HG03457 (cell line): ENCODE measurements at regions not wholly inside any gene's neighbourhood (a gene's known extent, or its start where the extent isn't known, plus 50 kb on each side); places are given as distances from the start of the nearest gene placed in this dataset.

Experiments
- ATAC-seq: cut with Tn5 transposase; IDR thresholded peaks from one replicate; pipeline ENCODE4 v1.9.1; 2021; ENCODE audit warnings: moderate number of reproducible peaks; ENCODE audit not compliant: unreplicated experiment

- no peak for ATAC-seq
Observed at GRCh38 chr12:4223273-4223845, 50.2 kb upstream of the CCND2 start.

DNA sequence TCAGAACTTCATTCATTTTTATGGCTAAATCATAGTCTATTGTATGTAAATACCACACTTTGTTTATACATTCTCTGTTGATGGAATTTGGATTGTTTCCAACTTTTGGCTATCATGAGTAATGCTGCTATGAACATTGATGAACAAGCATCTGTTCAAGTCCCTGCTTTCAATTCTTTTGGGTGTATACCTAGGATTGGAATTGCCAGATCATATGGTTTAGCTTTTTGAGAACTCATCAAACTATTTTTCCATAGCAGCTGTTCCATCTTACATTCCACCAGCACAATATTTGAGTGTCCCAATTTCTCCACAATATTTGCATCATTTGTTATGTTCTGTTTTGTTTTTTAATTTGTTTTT lies 52.3 kb upstream of the CCND2 start:
- ATAC-seq = no peak

GRCh38 chr12:4220536-4221257 lies 52.9 kb upstream of the CCND2 start:
- ATAC-seq = no peak

DNA sequence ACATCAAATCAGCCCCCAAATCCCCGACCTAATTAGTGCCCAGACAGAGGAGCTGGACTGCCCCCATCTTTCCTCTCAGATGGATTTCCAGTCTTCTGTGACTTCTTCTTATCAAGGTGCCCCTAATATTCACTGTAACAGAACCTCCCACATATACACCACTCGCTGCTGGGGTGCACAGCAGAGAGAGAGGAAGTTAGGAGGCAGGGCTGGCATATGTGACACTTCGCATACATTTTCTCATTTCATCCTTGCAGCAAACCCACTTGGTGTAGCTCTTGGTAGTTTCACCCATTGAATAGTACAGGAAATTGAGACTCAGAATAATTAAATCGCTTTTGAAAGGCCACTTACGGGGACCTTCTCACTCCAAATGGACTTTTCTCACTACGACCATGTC lies 56.5 kb upstream of the CCND2 start:
- no peak for ATAC-seq

DNA sequence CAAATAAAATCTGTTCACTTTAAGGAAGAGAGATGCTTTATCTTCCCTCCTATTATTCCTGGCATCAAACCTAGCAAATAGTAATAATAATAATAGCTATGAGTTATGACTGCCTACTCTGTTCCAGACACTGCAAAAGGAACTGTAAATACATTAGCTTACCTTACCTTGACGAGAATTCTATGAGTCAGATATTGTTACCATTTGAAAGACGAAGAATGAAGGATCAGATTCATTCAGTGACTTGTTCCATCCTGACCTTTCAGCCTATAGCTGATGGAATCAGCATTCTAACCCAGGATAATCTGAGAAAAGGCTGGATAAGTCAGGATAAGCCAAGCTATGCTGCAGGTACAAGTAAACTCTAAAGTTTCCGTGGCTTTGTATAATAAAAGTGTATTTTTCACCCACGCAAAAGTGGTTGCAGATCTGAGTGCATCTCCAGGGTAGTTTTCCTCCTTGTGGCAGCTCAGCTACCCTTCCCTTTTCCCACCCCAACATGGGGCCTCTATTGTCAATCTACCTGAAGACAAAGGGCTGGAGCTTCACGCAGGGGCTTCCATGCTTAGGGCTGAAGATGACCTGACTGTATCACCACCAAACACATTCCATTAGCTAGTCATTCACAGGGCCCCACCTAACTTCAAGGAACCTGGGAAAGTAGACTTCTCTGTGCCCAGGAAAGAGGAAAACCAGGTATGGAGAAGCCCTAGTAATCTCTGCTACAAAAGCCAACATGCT lies 57.2 kb upstream of the CCND2 start:
- no peak for ATAC-seq

GRCh38 chr12:4215229-4216186 lies 58.1 kb upstream of the CCND2 start:
- ATAC-seq = peak; percentile 45

DNA sequence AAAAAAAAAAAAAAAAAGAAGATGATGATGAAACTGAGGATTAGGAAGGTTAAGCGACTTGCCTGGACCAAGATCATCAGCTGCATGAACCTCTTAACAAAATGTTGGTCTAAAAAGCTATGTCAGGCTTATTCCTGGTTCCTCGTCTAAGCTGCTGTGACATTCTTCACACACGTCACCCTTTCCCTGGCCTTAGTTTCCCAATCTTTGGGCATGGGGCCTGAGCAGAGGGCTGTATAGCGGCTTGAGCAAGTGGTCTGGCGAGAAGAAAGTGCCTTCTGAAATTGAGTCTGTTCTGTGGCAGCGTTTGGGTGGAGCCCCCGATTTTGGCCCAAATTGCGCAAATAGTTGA lies 58.7 kb upstream of the CCND2 start:
- ATAC-seq = no peak

- ATAC-seq = no peak
Observed at GRCh38 chr12:4213471-4213870, 60.1 kb upstream of the CCND2 start.

GRCh38 chr12:4212845-4213244 lies 60.7 kb upstream of the CCND2 start:
- no peak for ATAC-seq

DNA sequence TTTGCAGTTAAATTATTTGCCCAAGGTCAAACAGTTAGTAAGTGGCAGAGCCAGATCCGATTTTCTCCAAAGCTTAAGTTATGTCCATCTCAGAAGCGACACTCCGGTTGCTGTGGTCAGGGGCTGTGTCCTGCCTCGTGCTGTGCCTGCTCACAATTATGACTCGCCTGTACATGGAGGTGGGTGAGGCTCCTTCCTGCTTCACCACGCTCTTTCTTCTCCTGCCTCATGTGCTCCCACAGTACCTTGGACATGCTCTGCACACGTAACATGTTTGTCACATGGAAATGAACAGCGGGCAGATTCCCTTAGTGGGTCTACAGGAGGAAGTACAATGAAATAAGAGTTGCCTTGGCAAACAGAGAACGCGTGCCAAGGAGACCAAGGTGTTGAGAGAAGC lies 62.2 kb upstream of the CCND2 start:
- no peak for ATAC-seq

DNA sequence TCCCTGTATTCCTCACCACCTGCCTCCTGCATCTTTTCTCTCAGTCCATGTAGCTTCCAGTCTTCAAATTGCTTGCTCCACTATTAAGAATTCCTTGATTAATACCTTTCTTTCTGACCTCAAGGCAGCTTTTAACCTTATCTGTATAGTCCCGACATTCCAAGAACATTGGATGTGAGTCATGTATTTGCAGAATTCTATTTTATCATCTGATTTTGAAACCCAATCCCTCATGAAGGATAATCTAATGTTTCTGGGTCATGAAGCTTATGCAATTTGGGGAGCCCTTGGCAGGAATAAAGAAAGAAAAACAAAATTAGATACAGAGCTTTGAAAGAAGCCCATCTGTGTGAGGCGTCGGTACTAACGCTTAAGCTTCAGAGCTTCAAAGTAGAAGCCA lies 63.4 kb upstream of the CCND2 start:
- ATAC-seq = no peak

DNA sequence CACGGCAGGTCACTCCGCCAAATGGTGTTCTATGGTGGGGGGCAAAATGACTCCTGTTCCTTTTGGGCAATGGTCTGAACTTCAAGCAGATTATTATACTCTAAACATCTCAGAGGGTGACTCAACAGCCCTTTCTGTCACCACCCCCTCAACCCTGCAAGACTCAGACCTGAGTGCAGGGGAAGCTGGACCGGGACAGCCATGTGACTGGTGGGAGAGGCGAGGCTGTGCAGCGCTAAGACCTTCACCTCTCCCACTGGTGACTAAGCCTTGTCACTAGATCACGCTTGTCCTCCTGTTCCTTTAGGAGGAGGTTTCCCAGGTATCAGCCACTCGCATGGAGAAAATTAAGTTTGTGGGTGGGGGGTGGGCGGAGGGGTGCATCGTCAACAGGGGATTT lies 67.1 kb upstream of the CCND2 start:
- ATAC-seq = no peak

DNA sequence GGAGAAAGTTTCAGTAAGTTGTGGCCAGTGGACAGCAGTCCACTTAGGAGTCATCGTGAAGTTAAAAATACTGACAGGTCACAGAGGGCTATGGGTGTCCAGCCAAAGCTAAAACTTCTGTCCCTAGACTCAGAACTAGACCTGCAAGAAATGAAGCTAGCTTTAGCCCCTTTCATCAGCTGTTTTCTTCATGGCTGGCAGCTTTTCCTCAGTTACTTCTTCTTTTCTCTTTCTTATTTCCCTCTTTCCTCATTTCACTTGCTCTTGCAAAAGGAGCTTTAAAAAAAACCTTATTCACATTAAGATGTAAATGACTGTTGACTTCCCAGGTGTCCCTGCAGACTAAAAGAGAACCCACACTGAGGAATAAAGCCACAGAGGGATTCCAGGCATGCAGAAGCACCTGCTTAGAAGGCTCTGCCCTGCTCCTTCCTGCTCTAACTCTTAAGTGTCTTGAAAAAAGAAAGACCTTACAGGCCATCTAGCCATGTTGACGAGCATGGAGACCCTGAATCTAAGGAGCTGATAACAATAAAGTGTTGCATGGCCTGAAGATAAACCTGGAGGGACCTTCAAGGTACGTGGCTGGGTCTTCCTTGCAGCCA lies 69.7 kb upstream of the CCND2 start:
- no peak for ATAC-seq

- ATAC-seq = no peak
Observed at GRCh38 chr12:4202918-4203317, 70.6 kb upstream of the CCND2 start.

DNA sequence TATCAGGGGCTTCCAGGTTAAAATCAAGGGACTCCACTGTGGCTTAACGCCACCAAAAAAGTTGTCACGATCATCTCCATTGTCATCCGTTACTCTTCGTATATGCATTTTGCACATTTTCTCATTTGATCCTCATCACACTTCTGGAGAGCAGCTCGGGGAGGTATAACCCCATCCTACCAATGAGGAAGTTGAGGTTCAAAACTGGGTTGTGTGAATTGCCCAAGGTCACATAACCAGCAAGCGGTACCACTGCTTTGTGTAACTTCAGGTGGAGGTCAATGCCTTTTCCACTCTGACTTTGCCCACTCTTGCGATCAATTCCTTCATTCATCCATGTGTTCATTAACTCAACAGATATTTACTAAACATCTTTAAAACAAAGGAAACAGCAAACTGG lies 71.1 kb upstream of the CCND2 start:
- no peak for ATAC-seq

GRCh38 chr12:4201333-4202100 lies 72.0 kb upstream of the CCND2 start:
- no peak for ATAC-seq

DNA sequence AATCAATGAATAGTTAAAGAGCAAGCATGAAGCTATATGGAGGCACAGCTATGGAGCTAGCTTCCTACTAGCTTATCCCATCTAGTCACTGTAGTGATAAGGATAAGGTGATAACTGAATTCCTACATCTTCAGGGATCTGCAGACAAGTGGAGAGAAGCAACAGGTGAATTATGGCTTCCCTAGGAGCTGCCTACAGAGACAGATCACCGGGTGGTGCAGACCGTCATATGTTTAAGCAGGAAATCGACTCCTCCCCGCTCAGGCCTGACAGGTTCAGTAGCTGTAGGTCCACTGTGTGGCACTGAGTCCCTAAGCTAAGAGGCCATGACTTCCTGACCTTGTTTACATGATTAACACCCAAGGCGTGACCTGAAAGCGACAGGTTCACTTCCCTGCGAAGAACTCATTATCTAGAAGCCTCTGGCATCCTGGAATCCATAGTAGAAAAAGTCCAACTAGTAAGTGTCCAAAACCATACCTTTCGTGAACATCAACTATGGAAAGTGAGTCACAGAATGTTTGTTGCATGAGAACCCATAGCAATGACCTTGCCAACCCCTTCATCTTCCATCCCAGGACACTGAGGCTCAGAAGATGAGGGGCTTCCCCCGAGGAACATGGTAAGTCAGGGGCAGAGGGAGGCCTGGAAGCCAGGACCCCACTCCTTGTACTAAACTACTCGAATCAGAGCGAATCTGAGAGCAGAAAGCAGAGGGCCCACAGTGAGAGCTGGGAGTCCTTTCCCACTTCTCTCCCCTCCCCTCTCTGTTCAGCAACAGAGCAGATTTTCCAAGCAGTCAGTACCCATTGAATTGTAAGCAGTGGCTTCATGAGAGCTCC lies 75.4 kb upstream of the CCND2 start:
- no peak for ATAC-seq

DNA sequence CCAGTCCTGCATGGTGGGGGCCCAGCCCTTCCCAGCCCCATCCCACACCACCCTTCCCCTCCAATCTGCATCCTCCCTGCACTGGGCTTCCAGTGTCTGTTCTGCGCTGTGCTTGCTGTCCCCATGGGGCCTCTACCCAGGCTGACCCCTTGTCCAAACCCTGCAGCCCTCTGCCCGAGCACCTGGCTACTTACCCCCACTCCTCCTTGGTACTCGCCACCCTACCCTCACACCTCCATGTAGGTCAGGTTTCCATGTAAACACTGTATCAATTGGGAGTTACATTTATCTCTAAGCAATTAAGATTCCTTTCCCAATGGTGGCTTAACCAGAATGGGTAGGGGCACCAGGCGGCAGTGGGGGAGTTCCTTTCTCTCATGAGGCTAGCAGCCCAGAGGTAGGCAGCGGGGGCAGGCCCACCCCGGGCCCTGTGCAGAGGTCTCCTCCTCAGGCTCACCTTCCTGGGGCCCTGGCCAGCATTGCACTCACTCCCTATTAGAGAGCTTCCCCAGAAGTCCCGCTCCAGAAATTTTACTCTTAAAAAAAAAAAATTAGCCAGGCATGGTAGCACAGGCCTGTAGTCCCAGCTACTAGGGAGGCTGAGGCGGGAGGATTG lies 76.6 kb upstream of the CCND2 start:
- no peak for ATAC-seq

DNA sequence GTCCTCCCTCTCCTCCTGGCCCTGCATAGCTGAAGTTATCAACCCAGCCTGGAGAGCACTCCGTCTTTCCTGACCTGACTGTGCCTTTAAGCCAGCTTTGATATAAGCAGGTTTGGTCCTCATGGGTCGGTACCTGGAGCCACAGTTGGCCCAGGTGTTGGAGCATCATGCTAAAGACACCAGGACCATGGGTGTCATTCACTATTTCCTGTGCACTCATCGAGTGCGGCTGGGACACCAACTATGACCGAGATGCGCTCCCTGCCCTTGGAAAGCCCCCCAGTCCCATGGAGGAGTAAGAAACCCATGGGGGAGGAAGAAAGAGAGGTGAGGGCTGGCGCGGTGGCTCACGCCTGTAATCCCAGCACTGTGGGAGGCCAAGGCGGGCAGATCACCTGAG lies 78.9 kb upstream of the CCND2 start:
- ATAC-seq = no peak
